Astrocyte of the cerebellum (primary cell): ENCODE measurements at regions not wholly inside any gene's neighbourhood (a gene's known extent, or its start where the extent isn't known, plus 50 kb on each side); places are given as distances from the start of the nearest gene placed in this dataset.

Experiments
- DNase-seq: peaks from one replicate; pipeline ENCODE4 v3.0.0-alpha.2; 2011; ENCODE audit warnings: low read depth
- H3K4me3 ChIP-seq: 2 replicates; pipeline ENCODE4 v1.5.1; 2011; ENCODE audit warnings: mild to moderate bottlenecking, low read depth, low read length, moderate library complexity
- in situ Hi-C: cut with HindIII; loops from 2 replicates; pipeline ENCODE4 v1.10.0; 2017; ENCODE audit warnings: low sequenced_read_pairs
- TF ChIP-seq, protein P1 (sequence below): IDR thresholded peaks from 2 replicates; pipeline ENCODE4 v1.5.1; 2012; ENCODE audit warnings: low read length, low read depth, moderate library complexity, mild to moderate bottlenecking; ENCODE audit errors: missing control alignments

GRCh38 chr2:58800881-58801280, 559.8 kb upstream of the FANCL start:
- in situ Hi-C loops: no loop called here
- no peak for DNase-seq
- TF ChIP-seq, protein P1, sequence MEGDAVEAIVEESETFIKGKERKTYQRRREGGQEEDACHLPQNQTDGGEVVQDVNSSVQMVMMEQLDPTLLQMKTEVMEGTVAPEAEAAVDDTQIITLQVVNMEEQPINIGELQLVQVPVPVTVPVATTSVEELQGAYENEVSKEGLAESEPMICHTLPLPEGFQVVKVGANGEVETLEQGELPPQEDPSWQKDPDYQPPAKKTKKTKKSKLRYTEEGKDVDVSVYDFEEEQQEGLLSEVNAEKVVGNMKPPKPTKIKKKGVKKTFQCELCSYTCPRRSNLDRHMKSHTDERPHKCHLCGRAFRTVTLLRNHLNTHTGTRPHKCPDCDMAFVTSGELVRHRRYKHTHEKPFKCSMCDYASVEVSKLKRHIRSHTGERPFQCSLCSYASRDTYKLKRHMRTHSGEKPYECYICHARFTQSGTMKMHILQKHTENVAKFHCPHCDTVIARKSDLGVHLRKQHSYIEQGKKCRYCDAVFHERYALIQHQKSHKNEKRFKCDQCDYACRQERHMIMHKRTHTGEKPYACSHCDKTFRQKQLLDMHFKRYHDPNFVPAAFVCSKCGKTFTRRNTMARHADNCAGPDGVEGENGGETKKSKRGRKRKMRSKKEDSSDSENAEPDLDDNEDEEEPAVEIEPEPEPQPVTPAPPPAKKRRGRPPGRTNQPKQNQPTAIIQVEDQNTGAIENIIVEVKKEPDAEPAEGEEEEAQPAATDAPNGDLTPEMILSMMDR: no peak
- no peak overlapping the region for H3K4me3 ChIP-seq

DNA sequence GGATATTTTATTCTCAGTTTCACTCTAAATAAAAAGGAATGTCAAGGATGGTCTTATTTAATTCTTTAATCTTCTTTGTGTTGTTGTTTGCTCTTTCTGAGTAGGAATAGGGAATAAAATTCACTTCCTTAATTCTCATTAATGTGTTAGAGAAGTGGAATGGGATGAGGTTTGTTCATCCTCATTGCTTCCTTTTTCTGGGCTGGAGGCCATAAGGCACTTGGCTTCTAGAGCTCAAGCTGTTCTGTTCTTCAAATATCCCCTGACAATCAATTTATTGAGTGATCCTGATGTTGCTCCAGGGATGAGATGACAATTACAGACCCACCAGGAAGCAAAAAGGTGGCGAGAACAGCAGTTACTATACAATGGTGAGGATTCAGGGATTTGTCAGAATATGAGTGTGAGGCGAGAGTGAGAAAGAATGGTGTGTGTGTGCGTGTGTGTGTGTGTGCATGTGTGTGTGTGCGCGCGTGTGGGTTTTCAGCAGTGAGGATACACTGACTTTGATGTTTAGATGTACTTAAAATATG, 557.6 kb upstream of the FANCL start:
- H3K4me3 ChIP-seq: no peak overlapping the region
- in situ Hi-C loops: loop anchor here (5.0 kb wide), 1 partner anchor 49 kb away; no protein-coding TSS in a partner anchor
- TF ChIP-seq, protein P1: no peak
- DNase-seq: no peak

GRCh38 chr2:58796239-58796910, 555.2 kb upstream of the FANCL start:
- H3K4me3 ChIP-seq: no peak overlapping the region
- TF ChIP-seq, protein P1: no peak
- DNase-seq: peak; percentile 1
- in situ Hi-C loops: loop anchor here (5.0 kb wide), 1 partner anchor 51 kb away; no protein-coding TSS in a partner anchor

DNA sequence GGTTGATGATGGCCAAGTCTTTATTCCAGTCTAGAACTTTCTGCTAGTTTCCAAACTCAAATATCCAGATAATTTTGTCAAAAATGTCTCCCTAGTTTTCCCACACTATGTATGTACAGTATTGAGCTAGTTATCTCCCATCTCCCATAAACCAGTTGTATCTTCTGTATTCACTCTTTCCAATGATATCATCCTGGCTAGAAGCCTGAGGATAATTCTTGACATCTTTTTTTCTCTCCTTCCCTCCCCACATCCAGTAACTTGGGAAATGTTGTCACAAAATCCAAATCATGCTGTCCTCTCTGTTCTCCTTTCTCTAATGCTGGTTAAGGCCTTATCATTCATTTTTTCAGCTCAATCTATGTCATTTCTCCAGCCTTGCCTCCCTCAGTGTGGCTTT, 553.8 kb upstream of the FANCL start:
- no peak overlapping the region for H3K4me3 ChIP-seq
- in situ Hi-C loops: loop anchor here (5.0 kb wide), 1 partner anchor 52 kb away; no protein-coding TSS in a partner anchor
- TF ChIP-seq, protein P1: no peak
- DNase-seq: no peak

GRCh38 chr2:58794103-58794502, 553.0 kb upstream of the FANCL start:
- DNase-seq: no peak
- no peak overlapping the region for H3K4me3 ChIP-seq
- TF ChIP-seq, protein P1: no peak
- in situ Hi-C loops: no loop called here

DNA sequence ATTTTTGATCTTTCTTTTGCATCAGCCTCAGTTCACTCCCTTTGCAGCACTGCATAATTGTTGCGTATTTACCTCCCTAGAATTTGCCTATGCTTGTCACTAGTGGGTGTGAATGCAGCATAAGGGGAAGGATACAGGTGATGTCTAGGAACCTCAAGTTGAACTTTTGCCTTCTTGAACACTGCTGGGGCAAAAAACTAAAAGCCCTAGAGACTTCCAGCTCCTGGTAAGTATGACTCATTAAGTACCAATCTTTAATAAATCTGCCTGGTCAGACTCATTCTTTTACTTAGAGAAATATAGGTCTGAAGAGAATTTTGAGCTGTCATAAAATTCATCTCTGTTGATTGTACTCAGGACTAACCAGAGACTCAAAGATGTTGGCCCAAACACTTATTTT, 547.3 kb upstream of the FANCL start:
- H3K4me3 ChIP-seq: no peak overlapping the region
- in situ Hi-C loops: no loop called here
- DNase-seq: no peak
- TF ChIP-seq, protein P1: no peak
